IPS-NIHi7 (cell line): ENCODE measurements at regions not wholly inside any gene's neighbourhood (a gene's known extent, or its start where the extent isn't known, plus 50 kb on each side); places are given as distances from the start of the nearest gene placed in this dataset.
"Not testable (repeated sequence)": the region's sequence is repeated elsewhere in the genome, so short reads cannot be mapped to it uniquely, and the experiment has no call there.

ENCODE experiments used
- DNase-seq: peaks from one replicate; pipeline ENCODE4 v3.0.0; 2012; ENCODE audit warnings: mixed read lengths; ENCODE audit errors: extremely low spot score

DNA sequence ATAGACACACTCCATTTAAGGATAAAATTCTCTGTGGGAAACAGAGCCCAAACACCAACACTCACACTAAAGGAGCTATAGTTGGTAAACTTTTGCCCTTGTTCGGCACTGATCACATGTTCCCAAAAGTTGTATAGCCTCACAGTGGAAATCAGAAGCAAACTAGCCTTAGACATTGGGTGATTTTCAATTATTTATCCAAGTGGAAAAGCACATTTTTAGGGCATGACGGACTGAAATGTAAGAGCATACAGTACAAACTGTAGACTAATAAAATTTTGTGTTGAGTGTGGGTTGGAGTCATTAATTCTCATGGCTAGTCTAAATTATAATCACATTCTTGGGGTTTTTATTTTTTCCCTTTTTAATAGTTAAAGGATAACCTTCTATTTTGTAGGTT, 202.4 kb downstream of the MOXD1 start:
- DNase-seq: no peak

DNA sequence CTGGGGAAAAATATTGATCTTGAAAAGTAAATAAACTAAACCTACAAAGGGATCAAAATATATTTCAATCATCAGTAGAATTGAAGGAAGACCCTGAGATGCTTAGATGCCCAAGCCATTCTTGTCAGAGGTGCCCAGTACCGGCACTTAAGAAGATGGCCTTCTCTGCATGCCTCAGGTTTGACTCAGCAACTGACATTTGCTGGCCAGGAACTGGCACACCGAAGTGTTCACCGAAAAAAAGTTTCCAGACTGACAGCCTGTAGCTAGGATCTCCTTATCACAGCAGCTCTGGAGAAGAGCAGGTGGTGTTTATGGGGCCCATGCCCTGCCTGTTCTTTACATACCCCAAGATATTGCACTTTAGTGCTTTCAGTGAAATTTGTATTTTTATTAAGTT, 203.2 kb downstream of the MOXD1 start:
- no peak for DNase-seq

DNA sequence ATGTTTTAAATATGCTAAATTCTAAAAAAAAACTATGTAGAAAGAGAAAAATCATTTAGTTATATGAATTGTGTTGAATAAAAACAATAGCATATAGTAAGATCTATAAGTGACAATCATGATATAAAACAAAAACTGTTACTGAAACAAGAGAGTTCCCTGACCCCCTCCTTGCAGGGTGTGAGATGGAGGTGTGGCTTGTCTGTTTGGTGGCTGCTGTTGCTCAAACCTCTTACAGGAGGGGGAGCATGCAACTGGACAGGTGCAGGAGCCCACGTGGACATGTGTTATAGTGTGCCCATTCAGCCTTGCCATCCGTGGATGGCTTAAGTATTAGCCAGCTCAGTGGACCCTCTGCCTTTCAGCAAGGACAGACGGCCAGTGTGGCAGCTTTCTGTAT, 206.7 kb downstream of the MOXD1 start:
- no peak for DNase-seq

DNA sequence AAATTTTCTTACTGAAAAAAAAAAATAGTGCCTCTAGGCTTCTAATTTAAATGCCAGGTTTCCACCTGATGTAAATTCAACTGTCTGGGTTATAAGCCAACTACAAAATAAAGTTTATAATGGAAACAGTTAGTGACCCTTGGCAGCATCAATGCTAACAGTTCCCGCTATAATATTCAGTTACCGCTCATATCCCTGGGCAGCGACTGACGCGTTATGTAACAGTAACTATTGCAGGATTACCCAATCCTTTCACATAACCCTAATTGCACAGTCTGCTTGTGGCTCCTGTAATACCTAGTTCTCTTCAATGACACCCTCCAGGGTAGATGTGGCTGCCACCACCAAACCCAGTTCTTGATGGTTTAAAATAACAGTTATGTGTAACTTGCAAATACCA, 208.6 kb downstream of the MOXD1 start:
- no peak for DNase-seq

DNA sequence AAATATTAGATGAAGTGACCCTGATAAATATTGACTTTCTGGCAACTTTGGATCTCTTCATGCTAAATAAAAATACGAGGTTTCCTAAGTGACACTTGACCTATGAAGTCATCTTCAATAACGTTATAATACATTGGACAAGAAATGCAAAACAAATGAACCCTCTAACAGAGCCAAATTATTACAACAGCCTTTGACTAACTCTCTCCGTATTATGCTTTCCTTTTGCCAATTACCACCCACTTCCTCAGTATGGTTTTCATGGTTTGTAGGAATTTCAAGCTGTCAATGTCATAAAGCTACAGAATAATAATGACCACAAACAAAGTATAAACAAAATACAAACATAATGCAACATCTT, 210.5 kb downstream of the MOXD1 start:
- DNase-seq: no peak

DNA sequence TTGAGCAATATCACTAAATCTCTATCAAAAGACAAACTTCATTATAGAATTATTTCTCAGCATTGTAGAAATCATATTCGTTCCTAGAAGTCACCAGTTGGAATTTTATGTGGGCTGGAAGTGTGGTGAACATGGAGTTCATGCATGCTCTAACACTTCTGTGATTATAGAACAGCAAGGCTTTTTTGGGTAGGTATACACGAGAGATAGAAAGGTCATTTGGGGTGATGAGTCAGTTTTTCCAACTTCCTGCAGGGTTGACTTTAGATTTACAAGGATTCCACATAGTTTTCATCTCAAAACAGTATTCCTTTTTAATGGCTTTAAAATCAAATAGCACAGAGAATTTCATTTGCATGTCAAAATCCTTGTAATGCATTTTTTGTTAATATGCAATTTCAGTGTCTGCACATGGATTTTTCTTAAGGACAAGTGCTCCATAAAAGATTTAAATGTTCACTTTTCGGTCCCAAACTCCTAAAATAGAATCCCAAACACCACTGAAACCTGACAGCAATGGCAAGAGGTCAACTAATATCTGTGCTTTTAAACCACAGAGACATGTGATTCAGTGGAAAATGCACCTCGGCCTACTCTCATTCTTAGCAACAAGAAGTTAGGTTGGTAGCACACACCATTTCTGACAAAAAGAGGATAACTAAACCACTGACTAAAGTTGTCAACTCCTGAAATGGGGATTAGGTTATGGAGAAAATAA, 211.0 kb downstream of the MOXD1 start:
- DNase-seq: no peak

DNA sequence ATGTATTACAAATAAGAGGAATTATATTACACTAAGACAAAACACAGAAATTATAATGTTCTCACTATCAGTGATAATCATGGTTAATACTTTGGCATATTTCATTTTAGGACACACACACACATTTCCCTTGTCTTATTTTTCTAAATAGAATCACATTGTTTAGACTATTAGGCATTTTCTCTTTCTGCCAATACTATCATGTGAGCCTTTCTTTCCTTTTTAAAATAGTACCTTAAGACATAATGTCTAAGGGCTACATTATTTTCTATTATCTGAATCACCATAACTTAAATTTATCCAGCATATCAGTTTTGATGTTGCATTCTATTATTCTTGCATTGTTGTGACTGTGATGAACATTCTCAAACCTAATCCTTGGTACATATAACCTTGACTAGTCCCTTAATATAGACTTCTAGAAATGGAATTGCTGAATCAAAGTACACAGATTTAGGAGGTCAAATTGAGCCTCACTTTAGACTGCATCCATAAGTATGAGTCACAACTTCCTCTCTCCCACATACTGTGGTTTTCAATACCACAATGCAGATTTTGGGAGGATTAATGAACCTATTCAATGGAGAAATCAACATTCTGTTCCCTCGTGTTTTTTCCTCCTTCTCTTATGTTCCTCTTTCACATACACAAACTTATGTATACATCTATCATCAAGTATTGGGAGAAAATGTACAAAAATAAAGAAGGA, 212.6 kb downstream of the MOXD1 start:
- no peak for DNase-seq

DNA sequence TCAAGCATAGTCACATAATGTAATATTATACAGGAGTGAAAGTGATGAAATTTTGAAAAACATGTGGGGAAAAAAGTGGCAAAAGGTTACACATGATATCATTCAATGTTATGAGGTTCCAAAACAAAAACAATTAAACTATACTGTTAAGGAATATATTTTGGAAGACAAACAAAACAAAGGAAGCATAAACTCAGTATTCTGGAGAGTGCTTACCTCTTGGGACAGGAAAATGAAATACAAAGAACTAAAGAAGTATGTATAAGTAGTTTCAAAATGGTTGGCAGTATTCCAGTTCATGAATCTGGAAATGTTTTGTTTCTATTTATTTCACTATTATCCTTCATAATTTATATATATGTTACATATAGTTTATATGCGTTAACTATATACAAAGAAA, 213.5 kb downstream of the MOXD1 start:
- no peak for DNase-seq

DNA sequence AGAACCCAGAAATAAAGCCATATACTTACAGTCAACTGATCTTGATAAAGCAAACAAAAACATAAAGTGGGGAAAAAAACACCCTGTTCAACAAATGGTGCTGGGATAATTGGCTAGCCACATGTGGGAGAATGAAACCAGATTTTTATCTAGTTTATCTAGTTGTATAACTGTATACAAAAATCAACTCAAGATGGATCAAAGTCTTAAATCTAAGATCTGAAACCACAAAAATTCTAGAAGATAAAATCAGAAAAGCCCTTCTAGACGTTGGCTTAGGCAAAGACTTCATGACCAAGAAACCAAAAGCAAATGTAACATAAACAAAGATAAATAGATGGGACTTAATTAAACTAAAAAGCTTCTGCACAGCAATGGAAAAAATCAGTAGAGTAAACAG, 216.3 kb downstream of the MOXD1 start:
- not testable (repeated sequence) for DNase-seq

DNA sequence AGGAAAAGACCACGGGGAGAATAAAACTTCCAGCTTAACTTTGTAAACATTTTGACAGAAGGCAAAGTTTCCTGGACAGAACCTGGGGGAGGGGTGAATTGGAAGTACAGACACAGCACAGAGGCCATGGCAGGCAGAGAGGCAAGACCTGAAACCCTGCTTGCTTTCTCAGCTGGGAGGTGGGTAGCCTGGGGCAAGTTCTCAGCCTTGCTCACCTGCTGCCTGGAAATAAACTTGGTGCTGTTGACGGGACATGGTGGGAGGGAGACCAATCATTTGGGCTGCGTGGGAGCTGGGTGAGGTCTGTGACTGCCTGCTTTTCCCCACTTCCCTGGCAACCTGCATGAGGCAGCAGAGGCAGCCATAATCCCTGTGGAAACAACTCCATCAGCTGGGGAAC, 221.3 kb downstream of the MOXD1 start:
- DNase-seq: no peak

DNA sequence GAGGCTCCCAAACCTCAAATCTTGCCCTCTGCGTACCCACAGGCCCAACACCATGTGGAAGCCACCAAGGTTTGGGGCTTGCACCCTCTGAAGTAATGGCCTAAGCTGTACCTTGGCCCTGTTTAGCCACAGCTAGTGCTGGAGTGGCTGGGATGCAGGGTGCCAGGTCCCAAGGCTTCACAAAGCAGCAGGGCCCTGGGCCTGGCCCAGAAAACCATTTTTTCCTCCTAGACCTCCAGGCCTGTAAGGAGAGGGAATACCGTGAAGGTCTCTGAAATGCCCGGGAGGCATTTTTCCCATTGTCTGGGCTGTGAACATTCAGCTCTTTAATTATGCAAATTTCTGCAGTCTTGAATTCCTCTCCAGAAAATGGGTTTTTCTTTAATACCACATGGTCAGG, 223.7 kb upstream of the CCN2 start:
- no peak for DNase-seq

DNA sequence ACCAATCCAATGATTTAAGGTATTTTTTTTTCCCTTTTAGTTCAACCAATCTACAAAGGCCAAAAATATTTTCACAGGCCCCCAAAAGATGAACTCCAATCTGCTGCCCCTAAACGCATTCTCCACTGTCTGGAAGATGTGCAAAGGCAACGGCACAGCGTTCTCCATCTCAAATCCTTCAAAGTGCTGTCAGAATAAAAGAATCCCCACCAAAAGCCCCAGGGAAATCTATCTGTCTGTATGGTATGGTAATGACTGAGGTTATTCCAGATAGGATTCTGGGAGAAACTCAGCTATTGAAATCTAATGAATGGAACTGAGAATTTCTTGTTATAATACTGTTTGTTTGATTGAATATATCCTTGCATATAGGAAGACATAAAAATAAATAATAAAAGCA, 217.8 kb upstream of the CCN2 start:
- DNase-seq: no peak

DNA sequence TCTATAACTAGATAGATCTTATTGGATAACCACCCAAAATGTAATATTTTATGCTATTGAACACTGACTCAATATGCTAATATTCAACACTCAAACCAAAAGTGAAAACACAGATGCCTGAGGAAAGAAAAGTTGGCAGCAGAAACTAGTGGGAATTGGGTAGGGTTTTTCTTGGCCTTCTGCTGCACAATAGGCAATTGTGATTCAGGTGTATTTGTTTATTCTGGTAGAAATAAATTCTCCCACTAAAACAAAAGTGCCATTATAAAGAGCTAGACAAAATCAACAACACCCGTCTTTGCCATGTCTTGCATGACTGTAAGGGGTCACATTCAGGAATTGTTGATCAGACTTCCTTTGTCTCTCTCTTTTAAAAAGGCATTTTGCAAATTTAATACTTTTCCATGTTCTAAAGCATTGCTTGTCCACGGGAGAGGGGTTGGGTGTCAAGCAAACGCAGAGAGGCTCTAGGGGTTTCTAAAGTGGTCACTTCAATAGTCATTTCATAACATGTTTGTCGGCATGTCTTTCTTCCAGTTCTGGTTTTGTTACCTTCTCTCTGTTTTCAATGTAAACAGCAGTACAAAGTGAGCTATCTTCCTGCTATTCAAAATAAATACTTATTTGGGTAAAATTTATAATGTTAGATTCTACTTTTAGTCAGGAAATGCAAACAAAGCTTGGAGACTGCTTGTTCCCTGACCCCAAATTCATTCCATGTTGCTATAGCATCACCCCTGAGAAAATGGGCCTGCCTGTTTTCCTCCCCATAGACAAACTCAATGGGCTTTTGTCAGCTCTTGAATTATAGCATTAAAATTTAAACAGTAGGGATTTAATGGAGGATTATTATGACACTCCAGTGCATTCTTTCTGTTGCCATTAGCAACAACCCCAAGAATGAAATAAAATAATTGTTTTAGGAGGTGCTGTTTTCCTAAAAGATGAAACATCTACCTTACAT, 217.0 kb upstream of the CCN2 start:
- no peak for DNase-seq

DNA sequence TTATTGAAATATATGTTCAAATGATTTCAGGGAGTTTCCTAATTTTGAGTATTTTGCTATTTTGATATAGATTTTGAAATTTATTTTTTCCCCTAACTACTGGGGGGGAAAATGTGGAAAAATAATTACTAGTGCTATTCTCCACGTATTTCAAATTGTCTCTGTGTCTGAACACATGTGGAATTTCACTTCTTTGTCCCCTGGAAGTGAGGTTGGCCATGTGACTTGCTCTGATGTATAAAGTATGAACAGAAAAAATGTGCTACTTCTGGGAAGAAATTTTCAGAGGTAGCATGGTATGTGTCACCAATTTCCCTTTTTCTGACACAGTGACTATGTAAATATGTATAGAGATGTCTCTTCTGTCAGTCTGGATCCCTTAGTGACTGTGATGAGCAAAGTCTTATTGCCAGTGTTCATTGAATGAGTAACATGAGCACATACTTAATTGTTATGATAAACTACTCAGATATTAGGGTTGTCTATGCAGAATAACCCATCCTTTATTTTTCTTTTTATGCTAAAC, 215.4 kb upstream of the CCN2 start:
- DNase-seq: no peak

DNA sequence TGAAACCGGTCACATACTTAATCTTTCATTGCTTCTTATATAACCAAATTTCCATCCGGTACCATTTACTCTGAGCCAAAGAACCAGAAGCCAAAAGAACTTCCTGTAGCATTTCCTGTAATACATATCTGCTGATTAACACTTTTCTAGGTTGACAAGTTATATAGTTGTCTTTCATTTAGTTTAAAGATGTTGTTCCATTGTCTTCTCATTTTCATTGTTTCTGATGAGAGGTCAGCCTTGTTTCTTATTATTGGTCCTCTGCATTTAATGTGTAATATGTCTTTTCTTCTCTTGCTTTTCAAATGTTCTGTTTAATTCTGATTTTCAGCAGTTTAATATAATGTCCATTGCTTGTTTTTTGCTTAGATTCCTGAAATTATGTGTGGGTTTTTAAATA, 214.5 kb upstream of the CCN2 start:
- no peak for DNase-seq

DNA sequence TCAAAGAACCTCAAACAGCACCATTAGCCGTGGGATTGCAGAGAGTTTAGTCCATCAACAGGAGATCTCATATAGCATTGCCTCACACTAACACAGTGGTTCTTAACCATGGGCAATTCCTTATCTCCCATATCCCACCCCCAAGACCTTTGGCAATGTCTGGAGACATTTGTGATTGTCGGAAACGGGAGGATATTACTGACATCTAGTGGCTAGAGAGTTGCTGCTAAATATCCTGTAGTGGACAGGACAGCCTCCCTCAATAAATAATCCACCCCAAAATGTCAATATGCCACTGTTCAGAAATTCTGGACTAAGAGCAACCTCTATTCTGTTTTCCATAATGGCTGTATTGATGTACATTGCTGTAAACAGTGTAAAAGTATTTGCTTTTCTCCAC, 210.1 kb upstream of the CCN2 start:
- peak; percentile 51 for DNase-seq

DNA sequence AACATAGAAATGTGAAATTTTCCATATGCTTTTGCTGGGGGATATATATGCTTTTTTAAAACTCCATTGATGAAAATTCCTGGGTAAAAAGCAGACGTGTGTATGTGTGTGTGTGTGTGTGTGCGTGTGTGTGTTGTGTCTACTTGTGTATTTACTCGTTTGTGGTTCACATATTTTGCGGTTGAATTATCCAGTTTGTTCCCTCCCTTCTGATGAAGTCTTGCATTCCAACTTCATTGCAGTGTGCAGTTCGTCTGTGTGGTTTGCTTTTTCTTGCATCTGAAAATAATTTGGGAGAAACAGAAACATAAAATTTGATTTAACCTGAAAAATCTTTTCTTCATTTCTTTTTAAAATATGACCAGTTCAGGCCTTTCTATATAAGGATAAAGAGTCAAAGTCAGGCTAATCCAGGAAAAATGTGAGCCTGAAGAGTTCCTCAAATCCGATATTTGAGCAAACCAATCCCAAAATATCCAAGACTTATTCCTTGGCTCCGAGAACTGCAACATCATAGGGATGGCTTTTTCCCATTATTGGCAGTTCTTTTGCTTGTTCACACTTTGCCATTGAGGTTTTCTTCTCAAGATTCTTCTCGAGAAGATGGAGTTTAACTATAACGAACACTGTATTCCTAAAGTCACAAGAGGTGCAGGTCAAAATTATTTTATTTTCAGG, 202.2 kb upstream of the CCN2 start:
- DNase-seq: no peak

DNA sequence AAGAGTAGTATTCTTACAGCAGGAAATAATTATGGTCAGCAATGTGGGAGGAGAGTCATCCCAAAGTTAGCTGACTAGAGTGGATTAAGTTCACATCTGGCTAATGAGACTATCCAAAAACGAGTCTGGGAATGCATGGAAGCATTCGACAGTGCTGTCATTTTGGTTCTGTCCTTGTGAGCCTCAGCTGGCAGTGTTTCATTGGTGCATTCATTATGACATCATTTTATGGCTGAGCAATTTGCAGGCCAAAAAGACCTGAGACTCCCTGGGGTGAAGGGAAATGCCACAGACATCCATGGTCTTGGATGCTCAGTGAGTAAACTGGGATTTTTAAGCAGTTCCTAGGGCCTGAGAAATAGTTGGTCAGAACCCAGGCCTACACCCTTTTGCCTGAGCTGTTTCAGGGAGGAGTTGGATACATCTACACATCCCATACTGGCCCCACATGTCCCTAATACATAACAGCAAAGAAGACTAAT, 196.4 kb upstream of the CCN2 start:
- DNase-seq: no peak

DNA sequence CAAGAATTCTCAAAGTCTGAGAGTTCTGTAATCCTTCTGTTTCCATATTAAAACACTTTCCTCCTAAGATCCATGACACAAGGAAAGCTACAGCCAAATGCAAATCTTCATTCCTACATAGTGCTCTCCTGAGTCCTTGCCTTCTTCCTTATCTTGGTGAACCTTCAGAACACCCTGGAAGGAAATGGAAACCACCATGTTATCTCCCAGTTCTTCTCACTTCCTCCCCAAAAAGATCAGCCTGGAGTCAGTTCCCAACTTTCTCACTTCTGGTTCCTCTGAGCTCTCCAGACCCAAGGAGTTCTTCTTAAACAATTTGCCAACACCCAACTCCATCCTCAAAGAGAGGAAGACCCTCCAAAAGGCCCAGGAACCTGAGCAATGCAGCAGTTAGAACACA, 193.3 kb upstream of the CCN2 start:
- DNase-seq: no peak

DNA sequence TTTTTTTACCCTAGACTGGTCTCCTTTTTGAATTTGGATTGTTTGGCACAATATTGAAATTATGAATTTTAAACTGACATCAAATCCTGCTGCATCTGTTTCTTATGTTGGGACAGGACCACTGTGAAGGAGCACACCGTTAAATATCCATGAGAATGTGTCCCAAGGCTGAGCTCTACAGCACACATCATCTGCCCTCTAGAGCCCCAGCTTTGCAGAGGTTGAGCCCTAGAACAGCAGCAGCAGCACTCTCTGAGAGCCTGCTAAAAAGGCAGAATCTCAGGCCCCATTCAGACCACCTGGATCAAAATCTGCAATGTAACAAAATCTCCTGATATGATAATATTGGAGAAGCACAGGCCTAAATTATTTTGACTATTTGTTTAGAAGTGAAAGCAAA, 192.1 kb upstream of the CCN2 start:
- no peak for DNase-seq

DNA sequence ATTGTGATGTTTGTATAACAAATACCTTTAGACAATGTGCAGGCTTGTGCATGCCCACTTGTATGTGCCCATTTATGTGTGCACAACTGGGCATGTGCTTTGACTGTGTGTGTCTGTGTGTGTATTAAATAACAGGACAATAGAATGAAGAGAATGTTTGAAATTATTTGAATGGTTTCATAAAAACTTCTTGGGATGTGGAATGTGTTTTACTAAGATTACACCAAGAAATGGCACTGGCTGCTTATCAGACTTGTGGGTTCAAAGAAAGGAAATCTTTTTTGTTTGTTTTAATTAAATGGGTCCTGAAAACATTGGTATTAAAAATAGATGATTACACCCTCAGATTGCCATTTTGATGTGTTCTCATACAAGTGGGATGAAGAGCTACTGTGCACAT, 191.6 kb upstream of the CCN2 start:
- no peak for DNase-seq

DNA sequence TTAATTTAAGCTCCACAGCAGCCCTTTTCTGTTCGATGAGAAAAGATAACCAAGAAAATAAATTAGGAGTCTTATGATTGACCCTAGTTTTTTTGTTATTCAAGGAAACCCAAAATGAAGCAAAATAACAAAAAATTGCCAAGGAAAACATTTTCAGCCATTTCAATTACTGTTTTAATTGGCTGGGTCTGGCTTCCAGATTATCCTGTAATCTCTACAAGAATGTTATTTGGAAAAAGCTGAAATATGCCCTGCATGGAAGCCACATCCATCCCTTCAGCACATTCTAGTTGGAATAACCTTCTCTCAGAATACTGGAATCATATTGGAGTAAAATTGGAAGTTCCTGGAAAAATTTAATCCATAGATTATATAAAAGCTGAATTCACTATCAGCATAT, 191.1 kb upstream of the CCN2 start:
- no peak for DNase-seq
